Brain microvascular endothelial cell (primary cell): ENCODE measurements at regions not wholly inside any gene's neighbourhood (a gene's known extent, or its start where the extent isn't known, plus 50 kb on each side); places are given as distances from the start of the nearest gene placed in this dataset.

Source experiments
- DNase-seq: peaks from one replicate; pipeline ENCODE4 v3.0.0-alpha.2; 2020
- H3K27ac ChIP-seq: fragments of 250-450 bp; sonication (Bioruptor Pico); 2 replicates; pipeline ENCODE4 v1.5.1; 2020; ENCODE audit warnings: mild to moderate bottlenecking, moderate library complexity
- H3K27me3 ChIP-seq: fragments of 250-450 bp; sonication (Bioruptor Pico); replicated peaks from 2 replicates; pipeline ENCODE4 v1.5.1; 2020; ENCODE audit warnings: mild to moderate bottlenecking
- H3K36me3 ChIP-seq: fragments of 250-450 bp; sonication (Bioruptor Pico); replicated peaks from 2 replicates; pipeline ENCODE4 v1.5.1; 2020; ENCODE audit warnings: mild to moderate bottlenecking
- H3K4me3 ChIP-seq: 2 replicates; pipeline ENCODE4 v1.5.1; 2011; ENCODE audit warnings: low read depth, mild to moderate bottlenecking, control low read depth, low read length, moderate library complexity
- CTCF ChIP-seq: IDR thresholded peaks from 2 replicates; pipeline ENCODE4 v1.5.1; 2011; ENCODE audit warnings: low read depth, mild to moderate bottlenecking, moderate library complexity, low read length, control low read depth, inconsistent platforms; ENCODE audit errors: missing control alignments
- in situ Hi-C: cut with HindIII; loops from 2 replicates; pipeline ENCODE4 v1.10.0; 2017; ENCODE audit warnings: low sequenced_read_pairs, low pct_ligation_motif_present

DNA sequence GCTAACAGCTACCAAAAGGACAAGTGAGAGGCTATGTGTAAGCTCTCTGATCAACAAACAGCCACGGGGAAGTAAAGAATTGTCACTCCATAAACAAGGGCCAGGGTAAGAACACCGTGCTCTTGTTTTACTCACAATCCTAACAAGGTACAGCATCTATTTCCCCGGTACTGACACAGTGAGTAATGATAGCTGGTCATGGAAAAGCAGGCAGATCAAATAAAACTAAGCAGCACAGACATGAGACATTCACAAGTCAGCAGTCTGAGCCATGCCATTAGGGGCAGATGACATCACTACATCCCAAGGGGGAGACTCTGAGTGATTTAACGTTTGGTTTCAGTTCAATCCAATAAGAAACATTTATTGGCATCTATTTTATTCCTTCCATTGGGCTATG lies 54.4 kb downstream of the ARL6IP4 start:
- H3K4me3 ChIP-seq = no peak overlapping the region
- H3K27ac ChIP-seq = no peak overlapping the region
- no peaks in the 10 kb centered on the region for H3K27me3 ChIP-seq
- peak; percentile 79 for DNase-seq
- peak; percentile 24 for TF ChIP-seq CTCF
- no peaks in the 10 kb centered on the region for H3K36me3 ChIP-seq
- in situ Hi-C loops = no loop called here

- Histone ChIP-seq H3K27me3 (no peaks in the 10 kb centered on the region), H3K27ac (no peak overlapping the region), H3K36me3 (no peaks in the 10 kb centered on the region), H3K4me3 (no peak overlapping the region)
- in situ Hi-C loops = no loop called here
- no peak for TF ChIP-seq CTCF
- DNase-seq = no peak
Measured at GRCh38 chr12:123034022-123034541, 53.6 kb downstream of the ARL6IP4 start.

GRCh38 chr12:123033392-123034021 lies 53.0 kb downstream of the ARL6IP4 start:
- Histone ChIP-seq H3K27ac (no peak overlapping the region), H3K4me3 (no peak overlapping the region), H3K27me3 (no peaks in the 10 kb centered on the region), H3K36me3 (no peaks in the 10 kb centered on the region)
- no peak for TF ChIP-seq CTCF
- DNase-seq = no peak
- in situ Hi-C loops = no loop called here

GRCh38 chr12:123032736-123033391 lies 52.4 kb downstream of the ARL6IP4 start:
- TF ChIP-seq CTCF = no peak
- in situ Hi-C loops = no loop called here
- Histone ChIP-seq H3K27ac (no peak overlapping the region), H3K36me3 (no peaks in the 10 kb centered on the region), H3K27me3 (no peaks in the 10 kb centered on the region), H3K4me3 (no peak overlapping the region)
- no peak for DNase-seq
